ENCODE measurements at regions not wholly inside any gene's neighbourhood (a gene's known extent, or its start where the extent isn't known, plus 50 kb on each side); places are given as distances from the start of the nearest gene placed in this dataset.

DNA sequence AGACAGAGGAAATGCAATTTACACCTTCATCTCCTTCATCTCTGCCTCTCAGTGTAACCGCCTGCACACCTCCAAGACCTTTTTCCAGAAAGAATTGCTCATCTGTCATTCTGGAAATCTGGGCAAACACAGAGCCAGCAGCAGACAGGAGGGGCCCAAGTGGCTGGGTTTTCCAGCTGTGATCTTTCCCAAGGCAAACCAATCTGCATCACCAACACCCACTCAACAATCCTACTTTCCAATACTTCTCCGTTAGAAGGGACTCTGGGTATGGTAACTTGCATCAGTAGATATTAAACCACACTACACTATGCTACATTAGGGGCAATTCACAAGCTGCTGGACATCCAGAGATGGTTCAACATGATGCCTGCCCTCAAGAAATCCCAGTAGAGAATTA lies 781.8 kb upstream of the AUTS2 start:
- H3K14ac ChIP-seq (replicated peaks; ENCODE audit: low read depth, low read length): no peak overlapping the region
- no peak for TF ChIP-seq MAFK (IDR thresholded peaks at IDR 0.05; ENCODE audit: low read depth, low read length)
- TF ChIP-seq POLR2A (IDR thresholded peaks at IDR 0.05; ENCODE audit: low read depth, low read length): no peak
- TF ChIP-seq MXI1 (IDR thresholded peaks at IDR 0.05; ENCODE audit: borderline replicate concordance, low read depth, low read length): no peak
- no peak for TF ChIP-seq CHD1 (IDR thresholded peaks at IDR 0.05; ENCODE audit: low read depth, low read length)
- TF ChIP-seq RCOR1 (IDR thresholded peaks at IDR 0.05; ENCODE audit: insufficient replicate concordance, low read length): no peak
- TF ChIP-seq RFX5 (IDR thresholded peaks at IDR 0.05; ENCODE audit: low read depth, low read length): no peak
- TF ChIP-seq BHLHE40 (IDR thresholded peaks at IDR 0.05; ENCODE audit: low read depth, low read length): no peak
- TF ChIP-seq, protein P1, sequence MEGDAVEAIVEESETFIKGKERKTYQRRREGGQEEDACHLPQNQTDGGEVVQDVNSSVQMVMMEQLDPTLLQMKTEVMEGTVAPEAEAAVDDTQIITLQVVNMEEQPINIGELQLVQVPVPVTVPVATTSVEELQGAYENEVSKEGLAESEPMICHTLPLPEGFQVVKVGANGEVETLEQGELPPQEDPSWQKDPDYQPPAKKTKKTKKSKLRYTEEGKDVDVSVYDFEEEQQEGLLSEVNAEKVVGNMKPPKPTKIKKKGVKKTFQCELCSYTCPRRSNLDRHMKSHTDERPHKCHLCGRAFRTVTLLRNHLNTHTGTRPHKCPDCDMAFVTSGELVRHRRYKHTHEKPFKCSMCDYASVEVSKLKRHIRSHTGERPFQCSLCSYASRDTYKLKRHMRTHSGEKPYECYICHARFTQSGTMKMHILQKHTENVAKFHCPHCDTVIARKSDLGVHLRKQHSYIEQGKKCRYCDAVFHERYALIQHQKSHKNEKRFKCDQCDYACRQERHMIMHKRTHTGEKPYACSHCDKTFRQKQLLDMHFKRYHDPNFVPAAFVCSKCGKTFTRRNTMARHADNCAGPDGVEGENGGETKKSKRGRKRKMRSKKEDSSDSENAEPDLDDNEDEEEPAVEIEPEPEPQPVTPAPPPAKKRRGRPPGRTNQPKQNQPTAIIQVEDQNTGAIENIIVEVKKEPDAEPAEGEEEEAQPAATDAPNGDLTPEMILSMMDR (conservative IDR thresholded peaks at IDR 0.05; ENCODE audit: low read depth, low read length): no peak
- no peak for TF ChIP-seq SMC3 (IDR thresholded peaks at IDR 0.05; ENCODE audit: low read depth, low read length)
- TF ChIP-seq MAZ (IDR thresholded peaks at IDR 0.05; ENCODE audit: borderline replicate concordance, low read depth, low read length): no peak
- TF ChIP-seq, protein P2, sequence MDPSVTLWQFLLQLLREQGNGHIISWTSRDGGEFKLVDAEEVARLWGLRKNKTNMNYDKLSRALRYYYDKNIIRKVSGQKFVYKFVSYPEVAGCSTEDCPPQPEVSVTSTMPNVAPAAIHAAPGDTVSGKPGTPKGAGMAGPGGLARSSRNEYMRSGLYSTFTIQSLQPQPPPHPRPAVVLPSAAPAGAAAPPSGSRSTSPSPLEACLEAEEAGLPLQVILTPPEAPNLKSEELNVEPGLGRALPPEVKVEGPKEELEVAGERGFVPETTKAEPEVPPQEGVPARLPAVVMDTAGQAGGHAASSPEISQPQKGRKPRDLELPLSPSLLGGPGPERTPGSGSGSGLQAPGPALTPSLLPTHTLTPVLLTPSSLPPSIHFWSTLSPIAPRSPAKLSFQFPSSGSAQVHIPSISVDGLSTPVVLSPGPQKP (IDR thresholded peaks at IDR 0.05; ENCODE audit: borderline replicate concordance, low read depth, low read length): no peak
- no peak for TF ChIP-seq RAD21 (IDR thresholded peaks at IDR 0.05; ENCODE audit: low read length)
- TF ChIP-seq NFE2L2 (IDR thresholded peaks at IDR 0.05; ENCODE audit: low read depth, low read length): no peak
- no peak for TF ChIP-seq CEBPB (IDR thresholded peaks at IDR 0.05; ENCODE audit: low read depth, low read length)
- TF ChIP-seq FOS (IDR thresholded peaks at IDR 0.05; ENCODE audit: low read depth, low read length): no peak
- TF ChIP-seq, protein P3, sequence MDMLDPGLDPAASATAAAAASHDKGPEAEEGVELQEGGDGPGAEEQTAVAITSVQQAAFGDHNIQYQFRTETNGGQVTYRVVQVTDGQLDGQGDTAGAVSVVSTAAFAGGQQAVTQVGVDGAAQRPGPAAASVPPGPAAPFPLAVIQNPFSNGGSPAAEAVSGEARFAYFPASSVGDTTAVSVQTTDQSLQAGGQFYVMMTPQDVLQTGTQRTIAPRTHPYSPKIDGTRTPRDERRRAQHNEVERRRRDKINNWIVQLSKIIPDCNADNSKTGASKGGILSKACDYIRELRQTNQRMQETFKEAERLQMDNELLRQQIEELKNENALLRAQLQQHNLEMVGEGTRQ (IDR thresholded peaks at IDR 0.05; ENCODE audit: low read depth, low read length): no peak
- in situ Hi-C loops (cut with MboI; ENCODE audit: low sequenced_read_pairs): no loop called here
- no peaks in the 10 kb centered on the region for H3K36me3 ChIP-seq (ENCODE audit: control insufficient read depth, insufficient read depth, low read length)
- H3K4ac ChIP-seq (ENCODE audit: low read depth, low read length): no peak overlapping the region
- H3K4me1 ChIP-seq (ENCODE audit: control insufficient read depth, insufficient read depth, low read length): no peaks in the 10 kb centered on the region
- H4K20me1 ChIP-seq (ENCODE audit: insufficient read depth, low read length): no peaks in the 10 kb centered on the region
- H3K4me3 ChIP-seq (ENCODE audit: insufficient read depth, low read depth, low read length): no peak overlapping the region
- H3K56ac ChIP-seq (ENCODE audit: extremely low read depth, insufficient read depth, low read length): no peak overlapping the region
- ATAC-seq (ENCODE audit: low read depth): no peak
- no peak overlapping the region for H4K8ac ChIP-seq (ENCODE audit: low read depth in 2 of 2, low read length in 2 of 2)
- no peak overlapping the region for H3K9ac ChIP-seq (ENCODE audit: low read depth, low read length)
- H3K4me2 ChIP-seq (ENCODE audit: low read depth, low read length): no peak overlapping the region
- H2AK9ac ChIP-seq (replicated peaks; ENCODE audit: low read depth, low read length, poor library complexity): no peak overlapping the region
- no peak overlapping the region for H4K5ac ChIP-seq (ENCODE audit: low read depth, low read length)
- no peak overlapping the region for H4K91ac ChIP-seq (ENCODE audit: insufficient read depth, low read depth, low read length)
- H3K23ac ChIP-seq (ENCODE audit: low read depth, low read length): no peak overlapping the region
- no peaks in the 10 kb centered on the region for H3K9me1 ChIP-seq (ENCODE audit: insufficient read depth, low read length)
- ChIA-PET CTCF (no interaction called here), POLR2A (ENCODE audit: unreplicated experiment) (no interaction called here)
- no peaks in the 10 kb centered on the region; the same call in 1 of the 2 replicates for H3K9me3 ChIP-seq (ENCODE audit: control insufficient read depth, insufficient read depth, low read length)
- H3K27me3 ChIP-seq (ENCODE audit: control insufficient read depth, insufficient read depth, low read length): no peaks in the 10 kb centered on the region
- DNase-seq: no peak
- dilution Hi-C loops (cut with HindIII; ENCODE audit: low sequenced_read_pairs, unreplicated experiment): no loop called here
- H3K27ac ChIP-seq (ENCODE audit: insufficient read depth, low read length): no peak overlapping the region
- H2AFZ ChIP-seq (replicated peaks; ENCODE audit: low read length, poor library complexity): no peak overlapping the region
- H2BK120ac ChIP-seq (ENCODE audit: low read depth, low read length): no peak overlapping the region
- no peak overlapping the region for H2BK20ac ChIP-seq (ENCODE audit: low read depth, low read length)
- no peak overlapping the region for H2AK5ac ChIP-seq (ENCODE audit: low read depth, low read length)
- no peak overlapping the region for H2BK15ac ChIP-seq (ENCODE audit: low read depth, low read length)
- no CpG with 5 or more reads among the region's 2 CpGs for WGBS, 2 experiments (ENCODE audit: extremely low coverage in 2 of 2, insufficient read length in 1 of 2)
- intact Hi-C loops (cut with micrococcal nuclease): no loop called here
- no peaks in the 10 kb centered on the region for H3K79me1 ChIP-seq (ENCODE audit: low read depth in 1 of 2, low read length in 2 of 2)
- BruUV-seq (replicated peaks): no TSS peak
- no peak overlapping the region for H2BK5ac ChIP-seq (ENCODE audit: low read depth, low read length, poor library complexity, severe bottlenecking)
- no peak overlapping the region for H3K18ac ChIP-seq (ENCODE audit: low read depth, low read length)

Data from IMR-90 (cell line).